ENCODE measurements at regions not wholly inside any gene's neighbourhood (a gene's known extent, or its start where the extent isn't known, plus 50 kb on each side); places are given as distances from the start of the nearest gene placed in this dataset.

- TF ChIP-seq CTCF (IDR thresholded peaks at IDR 0.05), result no peak
- TF ChIP-seq POLR2A (IDR thresholded peaks at IDR 0.05), result no peak
Measured at GRCh38 chr4:177228599-177228998, 81.1 kb upstream of the NEIL3 start.

Data from uterus (tissue), 2 donors.